Esophagus squamous epithelium (tissue), 4 donors: ENCODE measurements at regions not wholly inside any gene's neighbourhood (a gene's known extent, or its start where the extent isn't known, plus 50 kb on each side); places are given as distances from the start of the nearest gene placed in this dataset.

Experiments used
- CTCF ChIP-seq, 6 experiments: fragments of 450-650 bp in 4 of 6; fragments of 200-600 bp in 2 of 6; sonication (generic) in 2 of 6; IDR thresholded peaks; one replicate each; pipeline ENCODE4 v1.5.1; 2016 to 2019; ENCODE audit warnings: antibody characterized with exemption in 6 of 6, mild to moderate bottlenecking in 4 of 6, moderate library complexity in 4 of 6
- POLR2A ChIP-seq, 4 donors: fragments of 450-650 bp; IDR thresholded peaks; one replicate each; pipeline ENCODE4 v1.6.1; 2017; ENCODE audit warnings: antibody characterized with exemption in 4 of 4, mild to moderate bottlenecking in 4 of 4, moderate library complexity in 3 of 4

- TF ChIP-seq POLR2A (IDR thresholded peaks at IDR 0.05) (no peak), CTCF (IDR thresholded peaks at IDR 0.05) (no peak)
Measured at GRCh38 chr21:15522148-15522547, 207.6 kb upstream of the USP25 start.
